A549 (cell line): ENCODE measurements at regions not wholly inside any gene's neighbourhood (a gene's known extent, or its start where the extent isn't known, plus 50 kb on each side); places are given as distances from the start of the nearest gene placed in this dataset.

Source experiments
- ATAC-seq, 2 experiments: fragments of 200-7000 bp in 1 of 2; fragments of >200 bp in 1 of 2; cut with Nextera tagmentation in 1 of 2; cut with Tn5 transposase in 1 of 2; 3 replicates each; pipeline versions ENCODE4 v1.8.0 to v1.9.1; 2018 to 2020; ENCODE audit warnings: mild to moderate bottlenecking in 1 of 2, moderate library complexity in 1 of 2
- CTCF ChIA-PET: fragments of 300-600 bp; sonication (Branson Sonifier 250); formaldehyde crosslinking; extraction: SDS; loops from one replicate; lab custom pipeline; 2021; ENCODE audit warnings: antibody characterized with exemption, inconsistent platforms; lab: Yijun Ruan, JAX
- POLR2A ChIA-PET: fragments of 350-600 bp; formaldehyde crosslinking; extraction: SDS; loops from one replicate; lab custom pipeline; 2021; ENCODE audit warnings: antibody characterized with exemption, inconsistent platforms; lab: Yijun Ruan, JAX
- DNase-seq, 2 experiments: peaks; one replicate each; pipeline versions ENCODE4 v3.0.0 to v3.0.0-alpha.2; 2011 to 2016; ENCODE audit warnings: low read depth in 1 of 2, low spot score in 1 of 2
- FAIRE-seq: peaks from 2 replicates; lab custom pipeline; 2011; peaks lifted over from hg19 to GRCh38; lab: Jason Lieb, UNC
- H3K27ac ChIP-seq, 2 experiments: fragments of >200 bp; sonication (Bioruptor Twin); formaldehyde crosslinking; 3 replicates each; pipeline ENCODE4 v1.5.1; 2016 to 2017
- H3K4me1 ChIP-seq: fragments of >200 bp; sonication (Bioruptor Twin); formaldehyde crosslinking; 3 replicates; pipeline ENCODE4 v1.6.1; 2016
- H3K4me2 ChIP-seq: fragments of >200 bp; sonication (Bioruptor Twin); formaldehyde crosslinking; 3 replicates; pipeline ENCODE4 v1.6.1; 2016
- H3K4me3 ChIP-seq: fragments of >200 bp; sonication (Bioruptor Twin); formaldehyde crosslinking; 3 replicates; pipeline ENCODE4 v1.5.1; 2016
- H3K9me3 ChIP-seq: fragments of >200 bp; sonication (Bioruptor Twin); formaldehyde crosslinking; 3 replicates; pipeline ENCODE4 v1.6.1; 2016
- BHLHE40 ChIP-seq: IDR thresholded peaks from 2 replicates; pipeline ENCODE4 v1.6.1; 2012; ENCODE audit warnings: low read depth, low read length, inconsistent platforms
- CBX2 ChIP-seq: fragments of 200-600 bp; sonication (generic); IDR thresholded peaks from 2 replicates; pipeline ENCODE4 v1.6.1; 2016; ENCODE audit warnings: low read depth, mild to moderate bottlenecking, borderline replicate concordance
- CEBPB ChIP-seq, 2 experiments: fragments of >200 bp in 1 of 2; sonication (Bioruptor Twin) in 1 of 2; formaldehyde crosslinking in 1 of 2; IDR thresholded peaks; 2 replicates each; pipeline ENCODE4 v1.6.1; 2012 to 2016
- EHF ChIP-seq: fragments of 250-450 bp; sonication (Bioruptor Pico); IDR thresholded peaks from 2 replicates; pipeline ENCODE4 v1.5.0; 2020; ENCODE audit warnings: mild to moderate bottlenecking
- FOSB ChIP-seq: fragments of 250-450 bp; sonication (Bioruptor Pico); IDR thresholded peaks from 2 replicates; pipeline ENCODE4 v1.5.0; 2020; ENCODE audit warnings: mild to moderate bottlenecking, moderate library complexity
- HDAC2 ChIP-seq: fragments of 200-600 bp; sonication (generic); IDR thresholded peaks from 2 replicates; pipeline ENCODE4 v1.6.1; 2016
- HEYL ChIP-seq: fragments of 250-450 bp; sonication (Bioruptor Pico); IDR thresholded peaks from 2 replicates; pipeline ENCODE4 v1.8.0; 2021; ENCODE audit warnings: mild to moderate bottlenecking, moderate library complexity
- JUN ChIP-seq, 2 experiments: fragments of >200 bp; sonication (Bioruptor Twin); formaldehyde crosslinking; IDR thresholded peaks; 2 replicates in 1 of 2; 3 replicates in 1 of 2; pipeline ENCODE4 v1.6.1; 2016 to 2017
- KDM5A ChIP-seq: fragments of 200-600 bp; sonication (generic); IDR thresholded peaks from 2 replicates; pipeline ENCODE4 v1.6.1; 2016; ENCODE audit warnings: antibody characterized with exemption, mild to moderate bottlenecking
- MAFK ChIP-seq: fragments of 450-650 bp; IDR thresholded peaks from 2 replicates; pipeline ENCODE4 v1.6.1; 2014; ENCODE audit not compliant: partially characterized antibody
- MAZ ChIP-seq: fragments of 150-350 bp; IDR thresholded peaks from 2 replicates; pipeline ENCODE4 v1.6.1; 2014; ENCODE audit warnings: antibody characterized with exemption, low read depth, low read length, borderline replicate concordance
- MYC ChIP-seq: IDR thresholded peaks from 2 replicates; pipeline ENCODE4 v1.6.1; 2012; ENCODE audit warnings: mild to moderate bottlenecking, inconsistent platforms, low read length, improper control_type of control experiment, borderline replicate concordance
- NPAS2 ChIP-seq: fragments of 250-450 bp; sonication (Bioruptor Pico); IDR thresholded peaks from 2 replicates; pipeline ENCODE4 v1.8.0; 2022; ENCODE audit warnings: mild to moderate bottlenecking, moderate library complexity, borderline replicate concordance
- POLR2AphosphoS2 ChIP-seq: conservative IDR thresholded peaks from 2 replicates; pipeline ENCODE4 v1.6.1; 2012; ENCODE audit warnings: low read length, improper control_type of control experiment, inconsistent platforms
- RAD21 ChIP-seq, 2 experiments: fragments of >200 bp in 1 of 2; sonication (Bioruptor Twin) in 1 of 2; formaldehyde crosslinking in 1 of 2; IDR thresholded peaks in 1 of 2; conservative IDR thresholded peaks in 1 of 2; 2 replicates in 1 of 2; 3 replicates in 1 of 2; pipeline ENCODE4 v1.6.1; 2012 to 2018; ENCODE audit warnings: inconsistent platforms in 1 of 2
- RARB ChIP-seq: fragments of 250-450 bp; sonication (Bioruptor Pico); IDR thresholded peaks from 2 replicates; pipeline ENCODE4 v1.8.0; 2021; ENCODE audit warnings: mild to moderate bottlenecking, moderate library complexity
- RCOR1 ChIP-seq: fragments of 150-350 bp; IDR thresholded peaks from 2 replicates; pipeline ENCODE4 v1.6.1; 2014; ENCODE audit warnings: antibody characterized with exemption, low read length, low read depth
- RFX5 ChIP-seq: fragments of 450-650 bp; IDR thresholded peaks from 2 replicates; pipeline ENCODE4 v1.7.1; 2014; ENCODE audit warnings: antibody characterized with exemption, mild to moderate bottlenecking, moderate library complexity
- RNF2 ChIP-seq: fragments of 200-600 bp; sonication (generic); IDR thresholded peaks from 2 replicates; pipeline ENCODE4 v1.6.1; 2016; ENCODE audit warnings: low read depth, mild to moderate bottlenecking, antibody characterized with exemption, moderate library complexity, borderline replicate concordance
- SMC3 ChIP-seq: fragments of >200 bp; sonication (Bioruptor Twin); formaldehyde crosslinking; IDR thresholded peaks from 3 replicates; pipeline ENCODE4 v1.6.1; 2018; ENCODE audit warnings: inconsistent platforms
- SREBF2 ChIP-seq: fragments of 450-650 bp; IDR thresholded peaks from 2 replicates; pipeline ENCODE4 v1.6.1; 2014; ENCODE audit warnings: mild to moderate bottlenecking, moderate library complexity
- ZSCAN20 ChIP-seq: fragments of 250-450 bp; sonication (Bioruptor Pico); IDR thresholded peaks from 2 replicates; pipeline ENCODE4 v1.8.0; 2022; ENCODE audit warnings: mild to moderate bottlenecking, moderate library complexity
- WGBS: methylation state at CpG from one replicate; pipeline ENCODE4 v1.1.6; 2017; ENCODE audit errors: missing lambda C conversion rate; 5-methylcytosine and 5-hydroxymethylcytosine counted together
- TF ChIP-seq, protein P1 (sequence below): fragments of 250-450 bp; sonication (Bioruptor Pico); IDR thresholded peaks from 2 replicates; pipeline ENCODE4 v1.5.0; 2020; ENCODE audit warnings: low read depth, mild to moderate bottlenecking, moderate library complexity
- TF ChIP-seq, protein P2 (sequence below): fragments of >200 bp; sonication (Bioruptor Twin); formaldehyde crosslinking; IDR thresholded peaks from 2 replicates; pipeline ENCODE4 v1.6.1; 2016

DNA sequence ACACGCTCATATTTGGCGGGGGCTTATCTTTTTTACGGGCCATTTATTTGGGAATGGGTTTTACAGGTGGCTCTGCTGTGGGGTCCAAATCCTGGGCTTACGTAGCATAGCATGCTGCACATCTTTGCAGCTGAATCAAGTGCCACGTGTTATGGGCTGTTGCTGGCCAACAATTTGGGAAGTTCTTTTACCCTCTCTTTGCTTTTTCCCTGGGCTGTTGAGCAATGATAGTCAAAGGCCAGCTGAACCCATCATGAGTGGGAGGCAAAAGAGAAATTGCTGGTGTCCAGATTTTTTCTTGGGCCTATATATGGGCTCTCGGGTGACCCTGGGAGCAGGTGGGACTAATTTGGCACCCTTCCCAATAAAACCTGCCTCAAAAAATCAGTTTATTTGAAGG, 209.3 kb upstream of the SATB1 start:
- FAIRE-seq (no peak), ATAC-seq (no peak)
- H3K4me1 ChIP-seq, result no peaks in the 10 kb centered on the region
- no peak overlapping the region for H3K27ac ChIP-seq
- no peaks in the 10 kb centered on the region for H3K9me3 ChIP-seq
- TF ChIP-seq ZSCAN20 (CRISPR knock-in tag) (no peak), POLR2AphosphoS2 (no peak)
- TF ChIP-seq, all 56 proteins: peak for 0
- no peak for DNase-seq
- no peak overlapping the region for H3K4me3 ChIP-seq
- WGBS, result 19% methylated on average over 6 of the region's 6 CpGs
- H3K4me2 ChIP-seq, result no peak overlapping the region
- ChIA-PET CTCF (interaction anchor here (1.0 kb wide), 1 partner anchor 123 kb away, joined by 3 read pairs; no protein-coding TSS in a partner anchor), POLR2A (no interaction called here)

DNA sequence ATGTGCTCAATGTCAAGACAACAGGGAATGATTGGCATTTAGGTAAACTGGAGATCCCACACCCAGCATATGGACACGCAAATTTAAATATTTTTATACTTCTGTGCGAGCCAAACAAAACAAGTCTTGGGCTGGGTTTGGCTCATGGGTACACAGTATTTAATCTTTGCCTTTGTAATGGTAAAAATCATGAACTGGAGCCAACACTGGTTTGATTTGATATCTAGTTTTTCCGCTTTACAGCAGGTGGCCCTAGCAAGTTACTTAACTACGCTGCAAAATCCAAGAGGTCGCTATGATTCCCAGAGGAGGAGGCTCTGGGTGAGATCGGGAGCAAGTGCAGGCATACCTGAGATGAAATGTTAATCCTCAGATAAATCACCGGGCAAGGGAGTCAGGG, 207.9 kb upstream of the SATB1 start:
- no peak overlapping the region for H3K4me2 ChIP-seq
- FAIRE-seq, result no peak
- POLR2A ChIA-PET, result no interaction called here

DNA sequence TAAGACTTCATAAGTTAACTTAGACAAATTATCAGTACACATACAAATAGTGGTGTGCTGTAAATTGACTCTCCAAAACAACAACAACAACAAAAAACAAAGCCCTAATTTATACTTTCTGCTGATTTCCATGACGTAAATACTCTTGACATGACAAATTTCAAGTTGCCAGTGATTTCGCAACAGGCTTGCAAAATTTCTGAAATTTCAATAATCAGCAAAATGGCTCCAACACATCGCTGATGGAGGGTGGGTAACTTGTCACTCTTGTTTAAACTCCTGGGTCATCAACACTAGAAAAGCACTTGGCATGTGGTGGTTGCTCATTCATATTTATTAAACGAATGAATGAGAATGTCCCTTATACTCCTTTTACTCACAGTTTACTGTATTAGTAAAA, 205.2 kb upstream of the SATB1 start:
- no peak for DNase-seq
- Histone ChIP-seq H3K27ac (no peak overlapping the region), H3K4me1 (no peaks in the 10 kb centered on the region), H3K4me2 (no peak overlapping the region), H3K9me3 (no peaks in the 10 kb centered on the region)
- no peak for ATAC-seq
- POLR2A ChIA-PET, result no interaction called here
- TF ChIP-seq SMC3, result no peak
- no peak for TF ChIP-seq POLR2AphosphoS2
- no peak for TF ChIP-seq EHF (CRISPR knock-in tag)
- peak; percentile 23 for TF ChIP-seq MAFK
- TF ChIP-seq, all 56 proteins: peak for 1
- CTCF ChIA-PET, result no interaction called here
- no peak for FAIRE-seq
- 4% methylated on average over 4 of the region's 4 CpGs for WGBS
- H3K4me3 ChIP-seq, result no peak overlapping the region

More for the DNA sequence above, 207.9 kb upstream of the SATB1 start:
- DNase-seq, result no peak
- H3K9me3 ChIP-seq, result no peaks in the 10 kb centered on the region
- CTCF ChIA-PET, result no interaction called here
- H3K4me3 ChIP-seq, result no peak overlapping the region
- H3K27ac ChIP-seq, result no peak overlapping the region
- ATAC-seq, result no peak
- no peaks in the 10 kb centered on the region for H3K4me1 ChIP-seq
- 13% methylated on average over 7 of the region's 7 CpGs for WGBS
- TF ChIP-seq RAD21 (conservative IDR thresholded peaks at IDR 0.05 in 1 of 2, IDR thresholded peaks at IDR 0.05 in 1 of 2) (no peak), RNF2 (no peak), FOSB (CRISPR knock-in tag) (no peak), RCOR1 (no peak), HEYL (CRISPR knock-in tag) (no peak), CEBPB (IDR thresholded peaks at IDR 0.05) (no peak), CBX2 (no peak), HDAC2 (no peak), RARB (no peak), MYC (no peak), KDM5A (no peak), ZSCAN20 (CRISPR knock-in tag) (no peak), SREBF2 (no peak), MAZ (no peak), JUN (IDR thresholded peaks at IDR 0.05) (no peak), NPAS2 (CRISPR knock-in tag) (no peak), BHLHE40 (no peak), RFX5 (no peak)
- TF ChIP-seq, protein P1, sequence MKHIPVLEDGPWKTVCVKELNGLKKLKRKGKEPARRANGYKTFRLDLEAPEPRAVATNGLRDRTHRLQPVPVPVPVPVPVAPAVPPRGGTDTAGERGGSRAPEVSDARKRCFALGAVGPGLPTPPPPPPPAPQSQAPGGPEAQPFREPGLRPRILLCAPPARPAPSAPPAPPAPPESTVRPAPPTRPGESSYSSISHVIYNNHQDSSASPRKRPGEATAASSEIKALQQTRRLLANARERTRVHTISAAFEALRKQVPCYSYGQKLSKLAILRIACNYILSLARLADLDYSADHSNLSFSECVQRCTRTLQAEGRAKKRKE (CRISPR knock-in tag), result no peak
- TF ChIP-seq, protein P2, sequence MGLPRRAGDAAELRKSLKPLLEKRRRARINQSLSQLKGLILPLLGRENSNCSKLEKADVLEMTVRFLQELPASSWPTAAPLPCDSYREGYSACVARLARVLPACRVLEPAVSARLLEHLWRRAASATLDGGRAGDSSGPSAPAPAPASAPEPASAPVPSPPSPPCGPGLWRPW, result no peak
